Breast epithelium (tissue), 4 donors: ENCODE measurements at regions not wholly inside any gene's neighbourhood (a gene's known extent, or its start where the extent isn't known, plus 50 kb on each side); places are given as distances from the start of the nearest gene placed in this dataset.
"Not testable (repeated sequence)": the region's sequence is repeated elsewhere in the genome, so short reads cannot be mapped to it uniquely, and the experiment has no call there.

Experiments
- DNase-seq, 2 donors: peaks; one replicate each; pipeline ENCODE4 v3.0.0-alpha.2; 2019; ENCODE audit warnings: low spot score in 2 of 2
- H3K27ac ChIP-seq, 2 donors: fragments of 200-600 bp; sonication (generic) in 1 of 2; one replicate each; pipeline ENCODE4 v1.5.1; 2016 to 2019; ENCODE audit warnings: mild to moderate bottlenecking in 1 of 2
- H3K27me3 ChIP-seq, 2 donors: fragments of 200-600 bp; sonication (generic) in 1 of 2; one replicate each; pipeline versions ENCODE4 v1.5.1 to v1.6.0; 2017 to 2019; ENCODE audit warnings: control low read depth in 1 of 2, mild to moderate bottlenecking in 1 of 2
- H3K36me3 ChIP-seq: fragments of 200-600 bp; one replicate; pipeline ENCODE4 v1.5.1; 2019
- H3K4me1 ChIP-seq, 2 donors: fragments of 200-600 bp; sonication (generic); one replicate each; pipeline ENCODE4 v1.5.1; 2016 to 2019; ENCODE audit warnings: control low read depth in 1 of 2
- H3K4me3 ChIP-seq, 3 donors: fragments of 200-600 bp; sonication (generic); 1 replicate in 2 of 3; 2 replicates in 1 of 3; pipeline ENCODE4 v1.5.1; 2016 to 2019; ENCODE audit warnings: mild to moderate bottlenecking in 3 of 3, moderate library complexity in 2 of 3
- H3K9me3 ChIP-seq, 2 donors: fragments of 200-600 bp; sonication (generic) in 1 of 2; one replicate each; pipeline ENCODE4 v1.5.1; 2016 to 2019; ENCODE audit warnings: control low read depth in 1 of 2
- POLR2A ChIP-seq: fragments of 450-650 bp; IDR thresholded peaks from one replicate; pipeline ENCODE4 v1.6.1; 2016; ENCODE audit warnings: antibody characterized with exemption, mild to moderate bottlenecking, moderate library complexity
- POLR2AphosphoS5 ChIP-seq, 3 donors: sonication (generic); formaldehyde crosslinking; IDR thresholded peaks; one replicate each; pipeline ENCODE4 v1.6.1; 2017; ENCODE audit warnings: antibody characterized with exemption in 3 of 3
- intact Hi-C: fragments of 100-400 bp; cut with DNase I; formaldehyde crosslinking; loops from one replicate; pipeline ENCODE4 v1.15.1; 2023; ENCODE audit warnings: low total_unique reads
- TF ChIP-seq, protein P1 (sequence below), 3 donors: fragments of 450-650 bp; IDR thresholded peaks; one replicate each; pipeline ENCODE4 v1.5.1; 2016 to 2017; ENCODE audit warnings: antibody characterized with exemption in 3 of 3, mild to moderate bottlenecking in 3 of 3, moderate library complexity in 3 of 3

DNA sequence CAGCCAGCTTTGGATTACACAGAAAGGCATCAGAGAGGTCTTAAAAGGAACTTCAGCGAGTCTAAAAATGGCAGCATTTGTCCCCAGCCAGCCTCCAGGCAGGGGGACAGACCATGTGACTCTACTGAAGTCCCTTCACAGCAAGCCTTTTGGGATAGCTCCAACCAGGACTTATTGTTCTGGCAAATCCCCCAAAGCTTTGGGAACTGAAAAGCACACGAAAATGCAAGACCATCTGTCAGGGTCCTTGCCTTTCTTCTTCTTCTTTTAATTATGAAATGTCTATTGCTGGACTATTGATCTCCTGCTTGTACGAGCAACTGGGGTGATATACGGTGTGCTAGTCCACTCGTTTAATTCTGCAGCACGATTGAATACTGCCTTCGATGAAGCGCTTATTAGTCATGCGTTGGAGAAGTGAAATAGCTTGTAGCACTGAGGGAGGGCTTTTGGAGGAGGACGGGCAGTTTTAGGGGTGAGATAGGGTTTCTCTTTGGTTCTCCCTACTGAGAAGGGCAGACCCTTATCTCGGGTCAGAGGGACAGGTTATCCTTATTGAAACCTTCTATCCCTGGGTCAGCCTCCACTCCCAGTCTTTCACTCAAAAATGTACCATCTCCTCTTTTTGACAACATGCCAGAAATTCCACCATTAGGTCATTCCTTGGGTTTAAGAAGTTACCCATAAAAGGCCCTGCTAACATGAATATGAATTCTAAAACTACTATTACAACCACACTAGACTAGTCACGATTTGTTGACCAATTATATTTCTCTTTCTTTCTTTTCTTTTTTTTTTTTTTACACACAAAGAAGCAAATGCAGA lies 416.4 kb downstream of the MIAT start:
- H3K4me1 ChIP-seq, result no peaks in the 10 kb centered on the region
- no peaks in the 10 kb centered on the region for H3K36me3 ChIP-seq
- intact Hi-C loops, result no loop called here
- H3K27me3 ChIP-seq, result peaks cover 0 to 22% of the 10 kb centered on the region in 2 donors
- H3K9me3 ChIP-seq, result no peaks in the 10 kb centered on the region
- H3K4me3 ChIP-seq, result no peak overlapping the region
- H3K27ac ChIP-seq, result no peak overlapping the region
- TF ChIP-seq, protein P1, sequence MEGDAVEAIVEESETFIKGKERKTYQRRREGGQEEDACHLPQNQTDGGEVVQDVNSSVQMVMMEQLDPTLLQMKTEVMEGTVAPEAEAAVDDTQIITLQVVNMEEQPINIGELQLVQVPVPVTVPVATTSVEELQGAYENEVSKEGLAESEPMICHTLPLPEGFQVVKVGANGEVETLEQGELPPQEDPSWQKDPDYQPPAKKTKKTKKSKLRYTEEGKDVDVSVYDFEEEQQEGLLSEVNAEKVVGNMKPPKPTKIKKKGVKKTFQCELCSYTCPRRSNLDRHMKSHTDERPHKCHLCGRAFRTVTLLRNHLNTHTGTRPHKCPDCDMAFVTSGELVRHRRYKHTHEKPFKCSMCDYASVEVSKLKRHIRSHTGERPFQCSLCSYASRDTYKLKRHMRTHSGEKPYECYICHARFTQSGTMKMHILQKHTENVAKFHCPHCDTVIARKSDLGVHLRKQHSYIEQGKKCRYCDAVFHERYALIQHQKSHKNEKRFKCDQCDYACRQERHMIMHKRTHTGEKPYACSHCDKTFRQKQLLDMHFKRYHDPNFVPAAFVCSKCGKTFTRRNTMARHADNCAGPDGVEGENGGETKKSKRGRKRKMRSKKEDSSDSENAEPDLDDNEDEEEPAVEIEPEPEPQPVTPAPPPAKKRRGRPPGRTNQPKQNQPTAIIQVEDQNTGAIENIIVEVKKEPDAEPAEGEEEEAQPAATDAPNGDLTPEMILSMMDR (IDR thresholded peaks at IDR 0.05), result no peak
- no peak for TF ChIP-seq POLR2A
- TF ChIP-seq POLR2AphosphoS5 (IDR thresholded peaks at IDR 0.05), result no peak
- DNase-seq, result no peak

DNA sequence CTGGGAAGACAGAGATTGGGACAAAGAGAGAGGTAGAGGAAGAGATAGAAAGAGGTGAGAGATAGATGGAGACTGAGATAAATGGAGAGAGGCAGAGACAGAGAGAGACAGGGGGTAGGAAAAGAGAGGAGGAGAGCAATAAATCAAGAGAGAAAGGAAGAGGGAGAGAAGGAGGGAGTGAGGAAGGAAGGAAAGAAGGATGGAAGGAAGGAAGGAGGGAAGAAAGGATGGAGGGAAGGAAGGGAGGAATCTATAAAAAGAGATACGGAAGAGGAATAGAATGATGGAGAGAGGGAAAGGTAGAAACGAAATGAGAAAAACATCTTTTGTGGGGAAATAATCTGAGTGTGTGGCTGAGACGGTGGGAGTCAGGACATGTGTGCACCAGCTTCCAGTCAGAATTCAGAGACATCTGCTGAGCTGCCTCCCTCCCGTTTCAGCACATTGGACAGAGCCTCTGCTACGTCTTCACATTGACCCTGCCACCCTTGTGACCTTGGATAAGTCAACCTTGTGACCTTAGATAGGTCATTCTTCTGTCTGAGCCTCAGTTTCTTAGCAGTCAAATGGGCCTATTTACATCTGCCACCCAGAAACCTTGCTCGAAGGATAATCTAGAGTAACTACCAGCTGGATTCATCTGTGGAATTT lies 417.8 kb downstream of the MIAT start:
- peaks cover 0 to 31% of the 10 kb centered on the region in 2 donors for H3K27me3 ChIP-seq
- H3K4me3 ChIP-seq, result no peak overlapping the region
- no peaks in the 10 kb centered on the region for H3K9me3 ChIP-seq
- intact Hi-C loops, result no loop called here
- no peaks in the 10 kb centered on the region for H3K4me1 ChIP-seq
- no peak for DNase-seq
- no peak overlapping the region for H3K27ac ChIP-seq
- TF ChIP-seq, protein P1 (IDR thresholded peaks at IDR 0.05), result no peak
- no peak for TF ChIP-seq POLR2A
- no peaks in the 10 kb centered on the region for H3K36me3 ChIP-seq

DNA sequence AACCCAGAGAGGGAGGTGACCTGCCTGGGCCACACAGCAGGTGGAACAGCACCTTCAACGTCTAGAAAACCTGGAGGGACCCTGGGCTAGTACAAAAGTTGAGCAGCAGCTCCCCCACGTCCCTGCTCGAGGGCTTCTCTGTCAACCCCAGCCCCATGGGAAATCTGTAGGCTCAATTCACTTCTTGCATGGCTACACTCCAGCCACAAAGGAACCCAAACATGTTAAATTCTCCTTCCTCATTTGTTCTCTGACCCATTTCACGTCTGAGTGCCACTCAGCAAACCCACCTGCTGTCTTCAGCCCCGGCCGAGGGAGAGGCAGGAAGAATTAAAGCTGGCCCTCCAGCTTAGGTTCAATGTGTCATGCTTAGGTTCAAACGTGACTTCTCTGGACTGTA lies 418.5 kb downstream of the MIAT start:
- H3K9me3 ChIP-seq, result no peaks in the 10 kb centered on the region
- no peaks in the 10 kb centered on the region for H3K4me1 ChIP-seq
- TF ChIP-seq POLR2AphosphoS5 (IDR thresholded peaks at IDR 0.05) (no peak), POLR2A (no peak)
- TF ChIP-seq, protein P1 (IDR thresholded peaks at IDR 0.05), result no peak
- H3K27me3 ChIP-seq, result peaks cover 0 to 28% of the 10 kb centered on the region in 2 donors
- no peak overlapping the region for H3K4me3 ChIP-seq
- H3K36me3 ChIP-seq, result no peaks in the 10 kb centered on the region
- intact Hi-C loops, result no loop called here
- no peak overlapping the region for H3K27ac ChIP-seq
- DNase-seq, result no peak

DNA sequence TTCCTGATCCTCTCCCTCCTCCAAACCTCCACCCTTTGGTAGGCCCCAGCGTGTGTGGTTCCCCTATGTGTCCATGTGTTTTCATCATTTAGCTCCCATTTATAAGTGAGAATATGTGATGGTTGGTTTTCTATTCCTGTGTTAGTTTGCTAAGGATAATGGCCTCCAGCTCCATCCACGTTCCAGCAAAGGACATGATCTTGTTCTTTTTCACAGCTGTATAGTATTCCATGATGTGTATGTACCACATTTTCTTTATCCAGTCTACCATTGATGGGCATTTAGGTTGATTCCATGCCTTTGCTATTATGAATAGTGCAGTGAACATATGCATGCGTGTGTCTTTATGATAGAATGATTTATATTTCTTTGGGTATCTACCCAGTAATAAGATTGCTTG lies 420.7 kb downstream of the MIAT start:
- intact Hi-C loops, H3K9me3 ChIP-seq, H3K4me3 ChIP-seq, H3K4me1 ChIP-seq, H3K36me3 ChIP-seq, DNase-seq, H3K27ac ChIP-seq: not testable (repeated sequence)
- peaks cover 0 to 18% of the 10 kb centered on the region in 2 donors for H3K27me3 ChIP-seq

DNA sequence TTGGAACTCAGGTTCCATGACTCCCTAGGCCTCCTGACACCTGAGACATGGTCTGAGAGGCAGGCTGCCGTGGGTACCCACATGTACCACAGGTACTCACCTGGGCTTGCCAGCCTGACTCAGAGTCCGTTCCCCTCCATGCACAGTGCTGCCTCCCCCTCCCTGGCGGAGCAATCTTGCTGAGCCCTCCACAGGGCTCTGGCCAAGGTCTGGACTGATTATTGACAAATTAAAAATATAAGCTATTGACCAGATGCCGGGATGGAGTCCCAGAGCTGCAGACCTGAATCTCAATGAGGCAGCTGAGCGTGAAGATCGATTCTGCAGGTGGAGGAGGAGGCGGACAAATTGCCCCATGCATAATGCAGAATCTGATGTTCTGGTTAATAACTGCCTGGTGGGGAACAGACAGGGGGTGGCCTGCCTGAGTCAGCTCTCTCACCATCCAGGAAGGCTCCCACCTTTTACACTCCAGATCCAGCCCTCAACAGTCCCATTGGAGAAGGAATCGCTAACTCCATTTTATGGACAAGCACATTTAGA lies 422.7 kb downstream of the MIAT start:
- no peak overlapping the region for H3K27ac ChIP-seq
- intact Hi-C loops, result no loop called here
- DNase-seq, result no peak
- H3K9me3 ChIP-seq, result no peaks in the 10 kb centered on the region
- peaks cover 0 to 19% of the 10 kb centered on the region in 2 donors for H3K27me3 ChIP-seq
- H3K4me3 ChIP-seq, result no peak overlapping the region
- H3K36me3 ChIP-seq, result no peaks in the 10 kb centered on the region
- H3K4me1 ChIP-seq, result no peaks in the 10 kb centered on the region
- TF ChIP-seq POLR2AphosphoS5 (IDR thresholded peaks at IDR 0.05), result no peak
- TF ChIP-seq POLR2A, result no peak
- TF ChIP-seq, protein P1 (IDR thresholded peaks at IDR 0.05), result no peak
